Lower leg skin (tissue), 3 donors: ENCODE measurements at regions not wholly inside any gene's neighbourhood (a gene's known extent, or its start where the extent isn't known, plus 50 kb on each side); places are given as distances from the start of the nearest gene placed in this dataset.
"Not testable (repeated sequence)": the region's sequence is repeated elsewhere in the genome, so short reads cannot be mapped to it uniquely, and the experiment has no call there.

Source experiments
- POLR2A ChIP-seq, 2 donors: fragments of 450-650 bp; IDR thresholded peaks; one replicate each; pipeline ENCODE4 v1.6.1; 2016 to 2017; ENCODE audit warnings: antibody characterized with exemption in 2 of 2, mild to moderate bottlenecking in 1 of 2, moderate library complexity in 1 of 2
- TF ChIP-seq, protein P1 (sequence below), 3 donors: fragments of 450-650 bp; IDR thresholded peaks; one replicate each; pipeline ENCODE4 v1.5.1; 2016; ENCODE audit warnings: antibody characterized with exemption in 3 of 3, mild to moderate bottlenecking in 3 of 3, moderate library complexity in 2 of 3

DNA sequence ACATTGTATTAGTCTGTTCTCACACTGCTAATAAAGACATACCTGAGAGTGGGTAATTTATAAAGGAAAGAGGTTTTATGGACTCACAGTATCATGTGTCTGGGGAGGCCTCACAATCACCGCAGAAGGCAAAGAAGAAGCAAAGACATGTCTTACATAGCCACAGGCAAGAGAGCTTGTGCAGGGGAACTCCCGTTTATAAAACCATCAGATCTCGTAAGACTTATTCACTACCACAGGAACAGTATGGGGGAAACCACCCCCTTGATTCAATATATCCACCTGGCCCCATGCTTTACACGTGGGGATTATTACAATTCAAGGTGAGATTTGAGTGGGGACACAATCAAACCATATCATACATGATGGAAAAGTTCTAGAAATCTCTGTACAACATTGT is 165.3 kb downstream of the OR2B2 start:
- TF ChIP-seq, protein P1, sequence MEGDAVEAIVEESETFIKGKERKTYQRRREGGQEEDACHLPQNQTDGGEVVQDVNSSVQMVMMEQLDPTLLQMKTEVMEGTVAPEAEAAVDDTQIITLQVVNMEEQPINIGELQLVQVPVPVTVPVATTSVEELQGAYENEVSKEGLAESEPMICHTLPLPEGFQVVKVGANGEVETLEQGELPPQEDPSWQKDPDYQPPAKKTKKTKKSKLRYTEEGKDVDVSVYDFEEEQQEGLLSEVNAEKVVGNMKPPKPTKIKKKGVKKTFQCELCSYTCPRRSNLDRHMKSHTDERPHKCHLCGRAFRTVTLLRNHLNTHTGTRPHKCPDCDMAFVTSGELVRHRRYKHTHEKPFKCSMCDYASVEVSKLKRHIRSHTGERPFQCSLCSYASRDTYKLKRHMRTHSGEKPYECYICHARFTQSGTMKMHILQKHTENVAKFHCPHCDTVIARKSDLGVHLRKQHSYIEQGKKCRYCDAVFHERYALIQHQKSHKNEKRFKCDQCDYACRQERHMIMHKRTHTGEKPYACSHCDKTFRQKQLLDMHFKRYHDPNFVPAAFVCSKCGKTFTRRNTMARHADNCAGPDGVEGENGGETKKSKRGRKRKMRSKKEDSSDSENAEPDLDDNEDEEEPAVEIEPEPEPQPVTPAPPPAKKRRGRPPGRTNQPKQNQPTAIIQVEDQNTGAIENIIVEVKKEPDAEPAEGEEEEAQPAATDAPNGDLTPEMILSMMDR (IDR thresholded peaks at IDR 0.05) = not testable (repeated sequence)
- TF ChIP-seq POLR2A (IDR thresholded peaks at IDR 0.05) = not testable (repeated sequence)
